ENCODE measurements at regions not wholly inside any gene's neighbourhood (a gene's known extent, or its start where the extent isn't known, plus 50 kb on each side); places are given as distances from the start of the nearest gene placed in this dataset.

- H3K27me3 ChIP-seq, result no peaks in the 10 kb centered on the region
- H3K9me3 ChIP-seq, result no peaks in the 10 kb centered on the region
- H3K4me3 ChIP-seq, result no peak overlapping the region
- no peak overlapping the region for H3K27ac ChIP-seq
- DNase-seq, result no peak
- intact Hi-C loops (cut with DNase I; ENCODE audit: low total_unique reads), result loop anchor here (10.0 kb wide), 1 partner anchor 484 kb away; no protein-coding TSS in a partner anchor
- no peaks in the 10 kb centered on the region for H3K36me3 ChIP-seq
- H3K4me1 ChIP-seq, result no peaks in the 10 kb centered on the region
- no peak for TF ChIP-seq CTCF (IDR thresholded peaks at IDR 0.05)
These were observed 99.4 kb upstream of the NHSL1 start for GRCh38 chr6:138598562-138599173.

GRCh38 chr6:138600261-138600660, 101.0 kb upstream of the NHSL1 start:
- H3K4me1 ChIP-seq, result no peaks in the 10 kb centered on the region
- H3K27ac ChIP-seq, result no peak overlapping the region
- H3K27me3 ChIP-seq, result no peaks in the 10 kb centered on the region
- no peak overlapping the region for H3K4me3 ChIP-seq
- H3K36me3 ChIP-seq, result no peaks in the 10 kb centered on the region
- no peak for DNase-seq
- H3K9me3 ChIP-seq, result no peaks in the 10 kb centered on the region
- intact Hi-C loops (cut with DNase I; ENCODE audit: low total_unique reads), result no loop called here
- no peak for TF ChIP-seq CTCF (IDR thresholded peaks at IDR 0.05)

GRCh38 chr6:138600726-138601125, 101.4 kb upstream of the NHSL1 start:
- H3K36me3 ChIP-seq, result no peaks in the 10 kb centered on the region
- H3K4me3 ChIP-seq, result no peak overlapping the region
- no peaks in the 10 kb centered on the region for H3K9me3 ChIP-seq
- no peaks in the 10 kb centered on the region for H3K4me1 ChIP-seq
- intact Hi-C loops (cut with DNase I; ENCODE audit: low total_unique reads), result no loop called here
- no peaks in the 10 kb centered on the region for H3K27me3 ChIP-seq
- H3K27ac ChIP-seq, result no peak overlapping the region
- TF ChIP-seq CTCF (IDR thresholded peaks at IDR 0.05), result no peak
- no peak for DNase-seq

- Histone ChIP-seq H3K4me1 (no peaks in the 10 kb centered on the region), H3K4me3 (no peak overlapping the region), H3K36me3 (no peaks in the 10 kb centered on the region), H3K9me3 (no peaks in the 10 kb centered on the region), H3K27me3 (no peaks in the 10 kb centered on the region), H3K27ac (no peak overlapping the region)
- no peak for DNase-seq
- no peak for TF ChIP-seq CTCF (IDR thresholded peaks at IDR 0.05)
- intact Hi-C loops (cut with DNase I; ENCODE audit: low total_unique reads), result no loop called here
These were observed 101.8 kb upstream of the NHSL1 start for GRCh38 chr6:138601128-138601527.

GRCh38 chr6:138605958-138606357, 106.7 kb upstream of the NHSL1 start:
- Histone ChIP-seq H3K27me3 (no peaks in the 10 kb centered on the region), H3K4me3 (no peak overlapping the region), H3K27ac (no peak overlapping the region), H3K9me3 (no peaks in the 10 kb centered on the region), H3K4me1 (no peaks in the 10 kb centered on the region), H3K36me3 (no peaks in the 10 kb centered on the region)
- DNase-seq, result no peak
- intact Hi-C loops (cut with DNase I; ENCODE audit: low total_unique reads), result no loop called here
- TF ChIP-seq CTCF (IDR thresholded peaks at IDR 0.05), result no peak

All from tibial artery (tissue), 4 donors.